Loucy (cell line): ENCODE measurements at regions not wholly inside any gene's neighbourhood (a gene's known extent, or its start where the extent isn't known, plus 50 kb on each side); places are given as distances from the start of the nearest gene placed in this dataset.

Experiments used
- CTCF ChIP-seq: fragments of 200-600 bp; sonication (generic); conservative IDR thresholded peaks from 2 replicates; pipeline ENCODE4 v1.5.1; 2014; ENCODE audit warnings: mild to moderate bottlenecking, antibody characterized with exemption, low read length
- EZH2phosphoT487 ChIP-seq: fragments of 200-600 bp; IDR thresholded peaks from 2 replicates; pipeline ENCODE4 v1.6.1; 2018; ENCODE audit warnings: antibody characterized with exemption, mild to moderate bottlenecking, moderate library complexity, borderline replicate concordance

- TF ChIP-seq CTCF (no peak), EZH2phosphoT487 (no peak)
Observed at GRCh38 chr14:99004112-99004511, 267.9 kb downstream of the BCL11B start.
